CD14-positive monocyte (primary cell): ENCODE measurements at regions not wholly inside any gene's neighbourhood (a gene's known extent, or its start where the extent isn't known, plus 50 kb on each side); places are given as distances from the start of the nearest gene placed in this dataset.

Experiments used
- DNase-seq, 3 donors: peaks; one replicate each; pipeline ENCODE4 v3.0.0-alpha.2; 2011 to 2022
- H2AFZ ChIP-seq: 2 replicates; pipeline ENCODE4 v1.6.0; 2012; ENCODE audit warnings: mild to moderate bottlenecking, low read depth, low read length, inconsistent platforms; ENCODE audit not compliant: insufficient read depth, poor library complexity, severe bottlenecking
- H3K27ac ChIP-seq, 2 donors: 1 replicate in 1 of 2; 2 replicates in 1 of 2; pipeline ENCODE4 v1.5.1; 2012 to 2013; ENCODE audit warnings: low read length in 2 of 2, control low read depth in 1 of 2, inconsistent platforms in 1 of 2, low read depth in 1 of 2, mild to moderate bottlenecking in 1 of 2
- H3K27me3 ChIP-seq, 2 donors: one replicate each; pipeline versions ENCODE4 v1.6.0 to v1.6.1; 2011 to 2013; ENCODE audit warnings: low read length in 2 of 2; ENCODE audit not compliant: control insufficient read depth in 2 of 2, insufficient read depth in 2 of 2
- H3K36me3 ChIP-seq, 2 donors: replicated peaks in 1 of 2; 1 replicate in 1 of 2; 2 replicates in 1 of 2; pipeline versions ENCODE4 v1.5.1 to v1.6.1; 2012 to 2013; ENCODE audit warnings: low read length in 2 of 2, control low read depth in 1 of 2, inconsistent platforms in 1 of 2, mild to moderate bottlenecking in 1 of 2; ENCODE audit not compliant: insufficient read depth in 2 of 2, control insufficient read depth in 1 of 2
- H3K4me1 ChIP-seq, 2 donors: 1 replicate in 1 of 2; 2 replicates in 1 of 2; pipeline versions ENCODE4 v1.5.1 to v1.6.1; 2012 to 2013; ENCODE audit warnings: low read length in 2 of 2, control low read depth in 1 of 2, inconsistent platforms in 1 of 2, mild to moderate bottlenecking in 1 of 2, moderate library complexity in 1 of 2; ENCODE audit not compliant: insufficient read depth in 2 of 2, control insufficient read depth in 1 of 2
- H3K4me2 ChIP-seq: replicated peaks from 2 replicates; pipeline ENCODE3; 2012; ENCODE audit warnings: low read length, moderate library complexity, mild to moderate bottlenecking; ENCODE audit not compliant: poor library complexity, severe bottlenecking; ENCODE audit errors: extremely low read depth
- H3K4me3 ChIP-seq, 3 experiments: fragments of 200-600 bp in 1 of 3; sonication (generic) in 1 of 3; replicated peaks in 1 of 3; 1 replicate in 2 of 3; 2 replicates in 1 of 3; pipeline ENCODE4 v1.5.1; 2011 to 2013; ENCODE audit warnings: low read length in 3 of 3, mild to moderate bottlenecking in 3 of 3, control low read depth in 2 of 3, low read depth in 2 of 3, inconsistent platforms in 1 of 3, moderate library complexity in 1 of 3
- H3K79me2 ChIP-seq: 2 replicates; pipeline ENCODE4 v1.6.0; 2012; ENCODE audit warnings: mild to moderate bottlenecking, control low read depth, inconsistent platforms, low read length, moderate library complexity; ENCODE audit not compliant: insufficient read depth
- H3K9ac ChIP-seq: 2 replicates; pipeline ENCODE4 v1.6.0; 2017; ENCODE audit warnings: low read length, mild to moderate bottlenecking; ENCODE audit not compliant: insufficient read depth, poor library complexity, severe bottlenecking
- H3K9me3 ChIP-seq, 2 donors: replicated peaks in 1 of 2; 1 replicate in 1 of 2; 2 replicates in 1 of 2; pipeline versions ENCODE4 v1.5.1 to v1.6.1; 2012 to 2013; ENCODE audit warnings: low read length in 2 of 2, control low read depth in 1 of 2; ENCODE audit not compliant: control insufficient read depth in 1 of 2, insufficient read depth in 1 of 2
- H4K20me1 ChIP-seq: 2 replicates; pipeline ENCODE4 v1.6.0; 2012; ENCODE audit warnings: mild to moderate bottlenecking, low read length, control low read depth, moderate library complexity; ENCODE audit not compliant: insufficient read depth
- H3K27ac Mint-ChIP-seq, 7 donors: one replicate each; pipeline ENCODE4 v1.8.0; 2020; ENCODE audit warnings: mild to moderate bottlenecking in 7 of 7, mixed read lengths in 7 of 7, moderate library complexity in 6 of 7, inconsistent platforms in 2 of 7
- H3K27me3 Mint-ChIP-seq, 3 donors: one replicate each; pipeline ENCODE4 v1.8.0; 2021 to 2022; ENCODE audit warnings: low read depth in 3 of 3, mild to moderate bottlenecking in 3 of 3, mixed read lengths in 3 of 3, moderate library complexity in 3 of 3, inconsistent platforms in 1 of 3
- H3K36me3 Mint-ChIP-seq, 2 donors: one replicate each; pipeline ENCODE4 v1.8.0; 2020; ENCODE audit warnings: mixed read lengths in 2 of 2, inconsistent platforms in 1 of 2, mild to moderate bottlenecking in 1 of 2
- H3K4me1 Mint-ChIP-seq: one replicate; pipeline ENCODE4 v1.8.0; 2020; ENCODE audit warnings: mild to moderate bottlenecking, mixed read lengths
- H3K4me3 Mint-ChIP-seq, 2 donors: one replicate each; pipeline ENCODE4 v1.8.0; 2020; ENCODE audit warnings: mild to moderate bottlenecking in 2 of 2, mixed read lengths in 2 of 2, moderate library complexity in 1 of 2
- H3K9me3 Mint-ChIP-seq, 7 donors: one replicate each; pipeline ENCODE4 v1.8.0; 2020 to 2022; ENCODE audit warnings: mixed read lengths in 7 of 7, mild to moderate bottlenecking in 6 of 7, moderate library complexity in 6 of 7, inconsistent platforms in 2 of 7
- CTCF ChIP-seq: fragments of 200-600 bp; IDR thresholded peaks from one replicate; pipeline ENCODE4 v1.8.0; 2022; ENCODE audit warnings: antibody characterized with exemption, mild to moderate bottlenecking
- WGBS: methylation state at CpG from one replicate; pipeline ENCODE4 v1.1.5; 2013; ENCODE audit warnings: missing lambda C conversion rate; ENCODE audit not compliant: insufficient coverage; 5-methylcytosine and 5-hydroxymethylcytosine counted together
- intact Hi-C, 2 donors: fragments of 100-400 bp; cut with micrococcal nuclease; formaldehyde crosslinking; loops; one replicate each; pipeline versions ENCODE4 v1.15.0 to v1.15.1; 2023

DNA sequence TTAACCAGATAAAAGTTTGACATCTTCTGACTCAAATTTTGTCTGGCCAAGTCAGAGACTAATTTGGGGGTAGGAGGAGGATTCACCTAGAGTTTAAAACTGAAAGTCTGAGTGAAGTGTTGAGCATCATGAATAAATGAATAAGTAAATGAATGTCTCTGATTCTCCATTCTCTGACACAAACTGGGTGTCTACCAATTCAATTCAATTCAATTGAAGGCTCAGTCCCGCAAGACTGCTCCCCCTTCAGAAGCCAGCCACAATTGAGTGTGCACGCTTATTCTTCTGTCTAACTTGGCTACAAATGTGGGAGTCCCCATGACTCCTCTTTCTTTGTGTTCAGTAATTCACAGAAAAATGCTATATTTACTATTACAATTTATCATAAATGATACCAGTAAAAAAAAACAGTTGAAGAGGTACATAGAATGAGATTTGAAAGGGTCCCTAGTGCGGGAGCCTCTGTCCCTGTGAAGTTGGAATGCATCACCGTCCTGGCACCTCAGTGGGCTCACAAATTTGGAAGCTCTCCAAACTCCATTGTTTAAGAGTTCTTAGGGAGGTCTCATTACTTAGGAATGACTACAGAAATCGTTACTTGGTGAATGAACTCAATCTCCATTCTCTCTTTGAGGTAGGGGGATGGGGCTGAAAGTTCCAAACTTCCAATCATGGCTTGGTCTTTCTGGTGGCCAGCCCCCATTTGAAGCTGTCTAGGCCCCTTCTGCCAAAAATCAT is 243.7 kb upstream of the PHYHIPL start:
- DNase-seq: no peak
- Histone ChIP-seq H3K79me2 (no peaks in the 10 kb centered on the region), H3K36me3 (no peaks in the 10 kb centered on the region), H3K4me3 (no peak overlapping the region), H3K27ac (no peak overlapping the region), H3K27me3 (no peaks in the 10 kb centered on the region), H3K4me2 (no peak overlapping the region), H4K20me1 (no peaks in the 10 kb centered on the region), H3K9me3 (no peaks in the 10 kb centered on the region), H2AFZ (no peak overlapping the region), H3K4me1 (no peaks in the 10 kb centered on the region), H3K9ac (no peak overlapping the region)
- H3K9me3 Mint-ChIP-seq: peaks cover 0 to 7% (median 2%) of the 10 kb centered on the region in 7 donors
- intact Hi-C loops: no loop called here
- peaks cover 0 to 4% (median 0%) of the 10 kb centered on the region in 3 donors for H3K27me3 Mint-ChIP-seq
- whole genome bisulfite sequencing: no CpG with 5 or more reads among the region's 5 CpGs
- H3K36me3 Mint-ChIP-seq: no peaks in the 10 kb centered on the region
- no peak overlapping the region for H3K4me3 Mint-ChIP-seq
- no peaks in the 10 kb centered on the region for H3K4me1 Mint-ChIP-seq
- TF ChIP-seq CTCF: no peak
- no peak overlapping the region for H3K27ac Mint-ChIP-seq

DNA sequence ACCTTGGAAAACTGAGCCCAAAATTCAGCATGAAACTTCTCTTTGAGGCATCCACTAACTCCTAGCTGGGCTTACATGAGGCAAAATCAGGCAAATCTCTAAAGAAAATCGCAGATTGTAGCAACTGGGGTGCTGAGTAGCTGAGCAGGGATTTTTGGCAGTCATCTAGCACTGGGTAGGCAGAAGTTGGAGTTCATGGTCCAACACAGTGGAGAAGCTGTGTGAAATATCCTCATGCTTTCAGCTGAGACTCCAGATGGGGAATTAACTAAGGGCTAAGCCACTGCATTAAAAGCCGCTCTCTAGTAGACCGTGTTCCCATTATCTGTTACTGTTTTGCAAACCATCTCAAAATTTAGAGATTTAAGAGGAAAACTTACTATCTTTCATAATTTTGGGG is 240.1 kb upstream of the PHYHIPL start:
- no peak overlapping the region for H3K4me2 ChIP-seq
- Mint-ChIP-seq H3K27me3 (peaks cover 2 to 6% (median 5%) of the 10 kb centered on the region in 3 donors), H3K4me1 (no peaks in the 10 kb centered on the region), H3K4me3 (no peak overlapping the region), H3K36me3 (no peaks in the 10 kb centered on the region), H3K27ac (no peak overlapping the region), H3K9me3 (peaks cover 0 to 6% (median 2%) of the 10 kb centered on the region in 7 donors)
- H3K4me3 ChIP-seq: no peak overlapping the region
- no peaks in the 10 kb centered on the region for H3K9me3 ChIP-seq
- no peaks in the 10 kb centered on the region for H3K36me3 ChIP-seq
- TF ChIP-seq CTCF: no peak
- no peak overlapping the region for H3K9ac ChIP-seq
- no peak overlapping the region for H2AFZ ChIP-seq
- no peak overlapping the region for H3K27ac ChIP-seq
- intact Hi-C loops: no loop called here
- H4K20me1 ChIP-seq: no peaks in the 10 kb centered on the region
- 71% methylated on average over 1 of the region's 3 CpGs for WGBS
- no peak for DNase-seq
- H3K4me1 ChIP-seq: no peaks in the 10 kb centered on the region
- no peaks in the 10 kb centered on the region for H3K27me3 ChIP-seq
- H3K79me2 ChIP-seq: no peaks in the 10 kb centered on the region
